ENCODE measurements at regions not wholly inside any gene's neighbourhood (a gene's known extent, or its start where the extent isn't known, plus 50 kb on each side); places are given as distances from the start of the nearest gene placed in this dataset.
"Not testable (repeated sequence)": the region's sequence is repeated elsewhere in the genome, so short reads cannot be mapped to it uniquely, and the experiment has no call there.

DNA sequence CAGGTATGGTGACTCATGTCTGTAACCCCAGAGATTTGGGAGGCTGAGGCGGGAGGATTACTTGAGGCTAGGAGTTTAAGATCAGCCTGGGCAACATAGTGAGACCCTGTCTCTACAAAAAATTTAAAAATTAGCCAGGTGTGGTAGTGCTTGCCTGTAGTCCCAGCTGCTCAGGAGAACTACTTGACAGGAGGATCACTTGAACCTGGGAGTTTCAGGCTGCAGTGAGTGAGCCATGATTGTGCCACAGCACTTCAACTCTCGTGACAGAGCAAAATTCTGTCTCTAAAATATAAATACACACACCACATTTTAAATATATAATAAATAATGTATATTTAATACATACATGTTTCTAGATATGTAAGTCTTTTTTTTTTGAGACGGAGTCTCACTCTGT is 53.5 kb upstream of the TEX264 start:
- TF ChIP-seq, protein P1, sequence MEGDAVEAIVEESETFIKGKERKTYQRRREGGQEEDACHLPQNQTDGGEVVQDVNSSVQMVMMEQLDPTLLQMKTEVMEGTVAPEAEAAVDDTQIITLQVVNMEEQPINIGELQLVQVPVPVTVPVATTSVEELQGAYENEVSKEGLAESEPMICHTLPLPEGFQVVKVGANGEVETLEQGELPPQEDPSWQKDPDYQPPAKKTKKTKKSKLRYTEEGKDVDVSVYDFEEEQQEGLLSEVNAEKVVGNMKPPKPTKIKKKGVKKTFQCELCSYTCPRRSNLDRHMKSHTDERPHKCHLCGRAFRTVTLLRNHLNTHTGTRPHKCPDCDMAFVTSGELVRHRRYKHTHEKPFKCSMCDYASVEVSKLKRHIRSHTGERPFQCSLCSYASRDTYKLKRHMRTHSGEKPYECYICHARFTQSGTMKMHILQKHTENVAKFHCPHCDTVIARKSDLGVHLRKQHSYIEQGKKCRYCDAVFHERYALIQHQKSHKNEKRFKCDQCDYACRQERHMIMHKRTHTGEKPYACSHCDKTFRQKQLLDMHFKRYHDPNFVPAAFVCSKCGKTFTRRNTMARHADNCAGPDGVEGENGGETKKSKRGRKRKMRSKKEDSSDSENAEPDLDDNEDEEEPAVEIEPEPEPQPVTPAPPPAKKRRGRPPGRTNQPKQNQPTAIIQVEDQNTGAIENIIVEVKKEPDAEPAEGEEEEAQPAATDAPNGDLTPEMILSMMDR (IDR thresholded peaks at IDR 0.05; ENCODE audit: extremely low read depth, low read depth, low read length) = no peak
- DNase-seq (ENCODE audit: insufficient read length, low spot score, missing footprints) = no peak
- Histone ChIP-seq H3K79me2 (ENCODE audit: insufficient read depth, low read length) (peaks cover 56% of the 10 kb centered on the region), H3K9me3 (ENCODE audit: low read depth, low read length) (no peaks in the 10 kb centered on the region), H2AFZ (ENCODE audit: low read length) (no peak overlapping the region), H3K4me1 (ENCODE audit: insufficient read depth, low read length) (peaks cover 23% of the 10 kb centered on the region), H4K20me1 (ENCODE audit: insufficient read depth, low read length) (peaks cover 32% of the 10 kb centered on the region), H3K27me3 (ENCODE audit: insufficient read depth, low read length) (no peaks in the 10 kb centered on the region), H3K4me3 (ENCODE audit: insufficient read depth, low read length) (no peak overlapping the region), H3K27ac (ENCODE audit: low read depth, low read length) (no peak overlapping the region), H3K4me2 (ENCODE audit: insufficient read depth, low read length) (no peak overlapping the region), H3K36me3 (ENCODE audit: insufficient read depth, low read length) (no peaks in the 10 kb centered on the region)

DNA sequence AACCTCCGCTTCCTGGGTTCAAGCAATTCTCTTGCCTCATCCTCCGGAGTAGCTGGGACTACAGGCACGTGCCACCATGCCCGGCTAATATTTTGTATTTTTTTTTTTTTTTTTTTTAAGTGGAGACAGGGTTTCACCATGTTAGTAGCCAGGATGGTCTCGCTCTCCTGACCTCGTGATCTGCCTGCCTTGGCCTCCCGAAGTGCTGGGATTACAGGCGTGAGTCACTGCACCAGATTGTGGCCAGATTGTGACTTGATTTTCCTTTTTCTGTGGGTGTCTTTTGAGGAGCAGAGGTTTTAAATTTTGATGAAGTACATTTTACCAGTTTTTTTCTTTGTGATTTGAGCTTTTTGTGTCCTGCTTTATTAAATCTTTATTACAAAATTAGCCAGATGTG is 53.0 kb upstream of the TEX264 start:
- not testable (repeated sequence) for H3K27me3 ChIP-seq (ENCODE audit: insufficient read depth, low read length); H3K9me3 ChIP-seq (ENCODE audit: low read depth, low read length); H2AFZ ChIP-seq (ENCODE audit: low read length); H3K4me2 ChIP-seq (ENCODE audit: insufficient read depth, low read length); H3K4me3 ChIP-seq (ENCODE audit: insufficient read depth, low read length); DNase-seq (ENCODE audit: insufficient read length, low spot score, missing footprints); H3K36me3 ChIP-seq (ENCODE audit: insufficient read depth, low read length); H3K27ac ChIP-seq (ENCODE audit: low read depth, low read length)
- Histone ChIP-seq H3K79me2 (ENCODE audit: insufficient read depth, low read length) (peaks cover 60% of the 10 kb centered on the region), H3K4me1 (ENCODE audit: insufficient read depth, low read length) (peaks cover 25% of the 10 kb centered on the region), H4K20me1 (ENCODE audit: insufficient read depth, low read length) (peaks cover 34% of the 10 kb centered on the region)

DNA sequence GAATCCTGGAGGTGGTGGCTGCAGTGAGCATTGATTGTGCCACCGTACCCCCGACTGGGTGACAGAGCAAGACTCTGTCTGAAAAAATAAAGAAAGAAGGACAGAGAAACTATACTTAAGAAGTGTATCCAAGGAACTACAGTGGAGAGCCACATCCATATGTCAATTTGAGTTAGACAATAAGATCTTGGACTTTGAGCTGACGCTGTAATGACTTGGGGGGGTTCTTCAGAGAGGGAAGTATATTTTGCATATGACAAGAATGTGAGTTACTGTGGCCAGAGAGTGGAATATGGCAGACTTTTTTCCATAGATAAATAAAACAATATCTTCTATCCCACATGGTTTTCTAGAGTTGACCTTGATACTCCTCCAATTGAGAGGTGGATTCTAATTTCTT is 52.6 kb upstream of the TEX264 start:
- no peak overlapping the region for H3K4me2 ChIP-seq (ENCODE audit: insufficient read depth, low read length)
- TF ChIP-seq, protein P1 (IDR thresholded peaks at IDR 0.05; ENCODE audit: extremely low read depth, low read depth, low read length) = no peak
- H3K79me2 ChIP-seq (ENCODE audit: insufficient read depth, low read length) = peaks cover 59% of the 10 kb centered on the region

DNA sequence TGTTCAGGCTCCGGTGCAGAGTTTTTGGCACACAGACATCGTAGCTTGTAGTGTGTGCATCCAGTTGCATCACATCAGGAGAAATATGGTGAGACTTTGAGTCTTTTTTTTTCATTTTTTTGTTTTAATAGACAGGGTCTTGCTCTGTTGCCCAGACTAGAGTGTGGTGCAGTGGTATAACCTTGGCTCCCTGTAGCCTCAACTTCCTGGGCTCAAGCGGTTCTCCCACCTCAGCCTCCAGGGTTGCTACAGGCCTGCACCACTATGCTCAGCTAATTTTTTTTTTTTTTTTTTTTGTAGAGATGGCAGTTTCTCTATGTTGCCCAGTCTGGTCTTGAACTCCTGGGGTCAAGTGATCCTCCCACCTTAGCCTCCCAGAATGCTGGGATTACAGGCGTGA is 51.1 kb upstream of the TEX264 start:
- no peaks in the 10 kb centered on the region for H3K27me3 ChIP-seq (ENCODE audit: insufficient read depth, low read length)
- H2AFZ ChIP-seq (ENCODE audit: low read length) = no peak overlapping the region
- DNase-seq (ENCODE audit: insufficient read length, low spot score, missing footprints) = no peak
- H3K9me3 ChIP-seq (ENCODE audit: low read depth, low read length) = no peaks in the 10 kb centered on the region
- H3K4me2 ChIP-seq (ENCODE audit: insufficient read depth, low read length) = no peak overlapping the region
- peaks cover 25% of the 10 kb centered on the region for H3K4me1 ChIP-seq (ENCODE audit: insufficient read depth, low read length)
- H3K27ac ChIP-seq (ENCODE audit: low read depth, low read length) = no peak overlapping the region
- peaks cover 54% of the 10 kb centered on the region for H3K79me2 ChIP-seq (ENCODE audit: insufficient read depth, low read length)
- no peak overlapping the region for H3K4me3 ChIP-seq (ENCODE audit: insufficient read depth, low read length)
- peaks cover 41% of the 10 kb centered on the region for H4K20me1 ChIP-seq (ENCODE audit: insufficient read depth, low read length)
- no peaks in the 10 kb centered on the region for H3K36me3 ChIP-seq (ENCODE audit: insufficient read depth, low read length)
- TF ChIP-seq, protein P1 (IDR thresholded peaks at IDR 0.05; ENCODE audit: extremely low read depth, low read depth, low read length) = no peak

More for the DNA sequence above, 52.6 kb upstream of the TEX264 start:
- no peaks in the 10 kb centered on the region for H3K27me3 ChIP-seq (ENCODE audit: insufficient read depth, low read length)
- H4K20me1 ChIP-seq (ENCODE audit: insufficient read depth, low read length) = peaks cover 35% of the 10 kb centered on the region
- H2AFZ ChIP-seq (ENCODE audit: low read length) = no peak overlapping the region
- H3K27ac ChIP-seq (ENCODE audit: low read depth, low read length) = no peak overlapping the region
- no peaks in the 10 kb centered on the region for H3K9me3 ChIP-seq (ENCODE audit: low read depth, low read length)
- H3K4me3 ChIP-seq (ENCODE audit: insufficient read depth, low read length) = no peak overlapping the region
- no peaks in the 10 kb centered on the region for H3K36me3 ChIP-seq (ENCODE audit: insufficient read depth, low read length)
- peaks cover 25% of the 10 kb centered on the region for H3K4me1 ChIP-seq (ENCODE audit: insufficient read depth, low read length)
- no peak for DNase-seq (ENCODE audit: insufficient read length, low spot score, missing footprints)
